ENCODE measurements at regions not wholly inside any gene's neighbourhood (a gene's known extent, or its start where the extent isn't known, plus 50 kb on each side); places are given as distances from the start of the nearest gene placed in this dataset.

GRCh38 chr2:189379287-189379630 lies 62.0 kb upstream of the WDR75 start:
- no peak for TF ChIP-seq EZH2 (IDR thresholded peaks at IDR 0.05; ENCODE audit: low read depth)
- no peak for TF ChIP-seq CTCF (conservative IDR thresholded peaks at IDR 0.05)
- ChIA-PET POLR2A (ENCODE audit: unreplicated experiment) (no interaction called here), CTCF (no interaction called here)
- Histone ChIP-seq H3K4me3 (no peak overlapping the region), H3K9me2 (ENCODE audit: insufficient read depth) (no peaks in the 10 kb centered on the region), H3K79me2 (ENCODE audit: low read depth) (no peaks in the 10 kb centered on the region), H4K20me1 (ENCODE audit: insufficient read depth) (no peaks in the 10 kb centered on the region), H3K4me2 (peak overlapping the region; percentile 53), H3F3A (ENCODE audit: insufficient read depth, low read depth) (no peaks in the 10 kb centered on the region), H2AFZ (no peak overlapping the region; the same call in 1 of the 2 replicates), H3K27me3 (ENCODE audit: insufficient read depth, low read depth) (no peaks in the 10 kb centered on the region), H3K9me3 (ENCODE audit: insufficient read depth, low read depth) (no peaks in the 10 kb centered on the region), H3K36me3 (ENCODE audit: low read depth) (no peaks in the 10 kb centered on the region), H3K27ac (peak overlapping the region; percentile 64), H3K4me1 (replicated peaks; ENCODE audit: insufficient read depth) (peaks cover 19% of the 10 kb centered on the region; the same call in 1 of the 2 replicates)
- intact Hi-C loops (cut with micrococcal nuclease; ENCODE audit: unreplicated experiment), result no loop called here
- peak in 1 of 2 experiments; percentile 75 for DNase-seq
- BruUV-seq (replicated peaks), result no TSS peak

GRCh38 chr2:189379731-189380261 lies 61.5 kb upstream of the WDR75 start:
- TF ChIP-seq EZH2 (IDR thresholded peaks at IDR 0.05; ENCODE audit: low read depth), result no peak
- no peak for TF ChIP-seq CTCF (conservative IDR thresholded peaks at IDR 0.05)
- no TSS peak for BruUV-seq (replicated peaks)
- peak overlapping the region; percentile 53 for H3K4me2 ChIP-seq
- H3F3A ChIP-seq (ENCODE audit: insufficient read depth, low read depth), result no peaks in the 10 kb centered on the region
- DNase-seq, result no peak
- no peaks in the 10 kb centered on the region for H4K20me1 ChIP-seq (ENCODE audit: insufficient read depth)
- no peaks in the 10 kb centered on the region for H3K9me3 ChIP-seq (ENCODE audit: insufficient read depth, low read depth)
- no peaks in the 10 kb centered on the region for H3K27me3 ChIP-seq (ENCODE audit: insufficient read depth, low read depth)
- H3K27ac ChIP-seq, result peak overlapping the region; percentile 64
- intact Hi-C loops (cut with micrococcal nuclease; ENCODE audit: unreplicated experiment), result no loop called here
- H3K4me3 ChIP-seq, result no peak overlapping the region
- peaks cover 19% of the 10 kb centered on the region; the same call in 1 of the 2 replicates for H3K4me1 ChIP-seq (replicated peaks; ENCODE audit: insufficient read depth)
- POLR2A ChIA-PET (ENCODE audit: unreplicated experiment), result no interaction called here
- H2AFZ ChIP-seq, result no peak overlapping the region; the same call in 1 of the 2 replicates
- no peaks in the 10 kb centered on the region for H3K36me3 ChIP-seq (ENCODE audit: low read depth)
- no peaks in the 10 kb centered on the region for H3K9me2 ChIP-seq (ENCODE audit: insufficient read depth)
- CTCF ChIA-PET, result no interaction called here
- H3K79me2 ChIP-seq (ENCODE audit: low read depth), result no peaks in the 10 kb centered on the region

- Histone ChIP-seq H3K27ac (no peak overlapping the region), H3K4me2 (no peak overlapping the region), H3K9me2 (ENCODE audit: insufficient read depth) (no peaks in the 10 kb centered on the region), H3K27me3 (ENCODE audit: insufficient read depth, low read depth) (no peaks in the 10 kb centered on the region), H3F3A (ENCODE audit: insufficient read depth, low read depth) (no peaks in the 10 kb centered on the region), H3K4me1 (replicated peaks; ENCODE audit: insufficient read depth) (peaks cover 19% of the 10 kb centered on the region; the same call in 1 of the 2 replicates), H3K79me2 (ENCODE audit: low read depth) (no peaks in the 10 kb centered on the region), H3K9me3 (ENCODE audit: insufficient read depth, low read depth) (0 out of 2 replicates have a peak, but pooled peaks cover 4% of the 10 kb centered on the region), H4K20me1 (ENCODE audit: insufficient read depth) (no peaks in the 10 kb centered on the region), H3K36me3 (ENCODE audit: low read depth) (no peaks in the 10 kb centered on the region), H2AFZ (no peak overlapping the region), H3K4me3 (no peak overlapping the region)
- CTCF ChIA-PET, result no interaction called here
- DNase-seq, result no peak
- intact Hi-C loops (cut with micrococcal nuclease; ENCODE audit: unreplicated experiment), result no loop called here
- TF ChIP-seq CTCF (conservative IDR thresholded peaks at IDR 0.05), result no peak
- TF ChIP-seq EZH2 (IDR thresholded peaks at IDR 0.05; ENCODE audit: low read depth), result no peak
- BruUV-seq (replicated peaks), result no TSS peak
- POLR2A ChIA-PET (ENCODE audit: unreplicated experiment), result no interaction called here
These were observed 58.6 kb upstream of the WDR75 start for GRCh38 chr2:189382668-189383067.

All from PC-9 (cell line).